ENCODE measurements at regions not wholly inside any gene's neighbourhood (a gene's known extent, or its start where the extent isn't known, plus 50 kb on each side); places are given as distances from the start of the nearest gene placed in this dataset.

- TF ChIP-seq CTCF (IDR thresholded peaks at IDR 0.05): no peak
- TF ChIP-seq POLR2A (IDR thresholded peaks at IDR 0.05): no peak
- no peak for TF ChIP-seq POLR2AphosphoS5 (IDR thresholded peaks at IDR 0.05)
- TF ChIP-seq EP300 (IDR thresholded peaks at IDR 0.05): no peak
Observed at GRCh38 chr2:78817430-78817829, 208.1 kb upstream of the REG3G start.

Measured in sigmoid colon (tissue), 4 donors.